ENCODE measurements at regions not wholly inside any gene's neighbourhood (a gene's known extent, or its start where the extent isn't known, plus 50 kb on each side); places are given as distances from the start of the nearest gene placed in this dataset.
A peak's percentile ranks its signal among the peaks of the same experiment; 100 is the strongest.

DNA sequence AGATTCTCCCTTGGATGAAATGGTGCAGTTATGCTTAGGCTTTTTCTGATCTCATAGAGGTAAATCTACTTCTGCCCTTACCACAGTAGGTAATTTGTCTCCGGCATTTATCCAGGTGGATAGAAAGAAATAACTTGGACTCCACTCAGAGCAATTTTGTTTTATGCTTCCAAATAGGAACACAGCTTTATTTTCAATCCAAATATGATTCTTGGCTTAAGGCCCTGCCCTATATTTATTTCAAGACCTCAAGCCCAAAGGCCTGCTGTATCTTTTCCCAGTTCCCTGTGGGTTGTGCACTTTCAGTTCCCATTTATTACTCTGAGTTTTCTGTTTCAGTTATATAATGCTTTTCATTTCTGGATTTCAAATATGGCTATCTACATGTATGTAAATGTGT is 274.2 kb upstream of the SMC2 start:
- no peak for DNase-seq
- no peak for ATAC-seq
- intact Hi-C loops (cut with DNase I): no loop called here

DNA sequence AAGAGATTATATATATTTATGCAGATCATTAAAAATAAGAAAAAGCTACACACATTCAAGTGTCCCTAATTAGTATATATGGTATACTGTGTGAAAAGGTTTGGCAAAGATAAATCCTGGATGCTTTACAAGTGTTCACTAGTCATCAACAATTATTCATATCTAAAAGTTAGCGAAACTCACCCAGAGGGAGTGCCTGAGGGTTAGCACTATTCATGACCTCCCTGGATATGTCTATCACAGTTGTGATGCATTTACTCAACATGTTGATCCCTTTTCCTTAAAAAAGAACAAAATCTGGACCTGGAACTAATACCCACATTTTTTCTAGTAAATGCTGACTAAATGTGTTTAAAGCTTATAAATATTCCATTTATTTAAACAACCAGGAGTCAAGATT is 273.0 kb upstream of the SMC2 start:
- ATAC-seq: peak in 1 of 2 donors; percentile 84
- intact Hi-C loops (cut with DNase I): no loop called here
- no peak for DNase-seq

DNA sequence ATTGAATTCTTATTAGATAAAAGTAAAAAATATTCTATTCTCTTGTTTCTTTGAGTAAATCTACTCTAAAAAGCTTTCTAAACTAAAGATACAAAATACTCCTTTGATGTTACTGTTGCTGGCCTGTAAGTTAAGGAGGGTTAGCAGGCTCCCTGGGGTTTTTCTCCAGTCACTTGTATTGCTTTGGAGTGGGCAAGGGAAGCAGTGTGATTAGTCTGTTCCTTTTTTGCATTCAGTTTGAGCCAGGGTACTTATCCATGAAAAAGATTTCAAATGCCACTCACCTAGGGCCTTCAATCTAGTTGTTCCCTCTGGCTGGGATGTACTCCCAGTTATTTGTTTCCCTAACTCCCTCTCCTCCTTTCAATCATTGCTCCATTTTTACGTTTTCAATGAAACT is 256.2 kb upstream of the SMC2 start:
- DNase-seq (no peak), ATAC-seq (no peak)
- intact Hi-C loops (cut with DNase I): no loop called here

DNA sequence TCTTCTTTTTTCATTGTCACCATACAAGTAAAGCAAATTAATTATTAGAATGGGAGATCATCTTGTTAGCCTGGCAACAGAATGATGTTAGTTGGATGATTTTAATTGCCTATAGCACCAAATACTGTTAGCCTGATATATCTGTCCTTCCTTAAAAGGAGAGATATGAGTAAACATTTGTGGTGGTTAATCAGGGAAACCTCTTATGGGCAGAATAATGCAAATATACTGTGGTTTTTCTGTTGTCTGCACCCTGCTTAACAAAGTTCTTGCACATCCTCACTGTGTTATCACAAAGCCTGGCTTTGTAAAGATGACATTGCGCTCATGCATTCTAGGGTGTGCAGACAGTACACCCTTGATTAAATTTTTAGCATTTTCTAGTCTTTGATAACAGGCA is 254.9 kb upstream of the SMC2 start:
- DNase-seq: no peak

DNA sequence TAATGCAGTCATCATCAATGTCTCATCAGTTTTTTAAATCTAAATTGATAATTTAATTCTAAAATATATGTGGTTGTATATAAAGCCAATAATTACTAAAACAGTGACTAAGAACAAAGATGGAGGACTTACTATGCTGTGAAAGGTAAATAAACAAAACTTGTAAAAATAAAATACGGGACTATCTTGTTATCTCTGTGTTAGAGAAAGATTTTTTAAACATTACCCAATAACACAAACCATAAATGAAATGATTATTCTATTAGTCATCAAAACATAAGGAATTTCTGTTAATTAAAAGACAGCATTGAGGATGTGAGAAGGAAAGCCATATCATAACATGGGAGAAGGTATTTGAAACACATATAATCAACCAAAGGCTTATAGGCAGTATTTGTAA is 226.2 kb upstream of the SMC2 start:
- intact Hi-C loops (cut with DNase I): no loop called here
- DNase-seq (no peak), ATAC-seq (no peak)

More for the DNA sequence above, 254.9 kb upstream of the SMC2 start:
- intact Hi-C loops (cut with DNase I): no loop called here
- no peak for ATAC-seq

DNA sequence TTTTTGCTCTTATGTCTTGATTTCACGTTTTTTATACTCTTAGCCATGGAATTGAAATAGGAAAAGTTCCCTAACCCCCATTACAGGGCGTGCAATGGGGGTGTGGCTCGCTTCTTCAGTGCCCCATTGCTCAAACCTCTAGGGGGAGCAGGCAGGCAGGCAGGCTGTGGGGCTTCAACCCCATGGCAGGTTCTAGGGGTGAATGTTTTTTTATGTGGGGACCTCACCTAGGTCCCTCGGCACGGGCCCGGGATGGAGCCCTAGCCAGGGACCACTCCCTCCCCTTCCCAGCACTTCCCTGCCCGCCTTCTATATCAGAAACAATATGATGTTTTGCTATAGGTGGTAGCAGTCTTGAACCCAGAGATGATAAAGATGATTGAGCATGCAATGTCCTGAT is 221.3 kb upstream of the SMC2 start:
- DNase-seq (no peak), ATAC-seq (no peak)
- intact Hi-C loops (cut with DNase I): no loop called here

DNA sequence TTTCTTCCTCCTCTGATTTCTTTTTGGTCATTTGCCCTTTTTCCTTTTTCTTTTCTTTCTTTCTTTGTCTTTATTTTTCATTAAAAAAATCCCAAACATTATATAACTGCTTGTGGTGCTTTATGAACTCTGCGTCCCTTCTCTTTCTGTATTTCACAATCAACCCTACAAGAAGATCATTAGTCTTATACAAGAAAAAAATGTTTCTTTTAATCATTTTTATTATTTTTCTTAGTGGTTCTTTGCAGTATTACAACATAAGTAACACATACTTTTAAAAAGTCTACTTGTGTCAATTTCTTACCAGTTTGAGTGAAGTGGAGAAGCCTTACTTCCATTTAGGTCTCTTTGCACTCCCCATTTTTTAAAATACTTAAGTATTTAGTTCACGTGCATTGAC is 212.7 kb upstream of the SMC2 start:
- intact Hi-C loops (cut with DNase I): no loop called here
- ATAC-seq (no peak), DNase-seq (no peak)

DNA sequence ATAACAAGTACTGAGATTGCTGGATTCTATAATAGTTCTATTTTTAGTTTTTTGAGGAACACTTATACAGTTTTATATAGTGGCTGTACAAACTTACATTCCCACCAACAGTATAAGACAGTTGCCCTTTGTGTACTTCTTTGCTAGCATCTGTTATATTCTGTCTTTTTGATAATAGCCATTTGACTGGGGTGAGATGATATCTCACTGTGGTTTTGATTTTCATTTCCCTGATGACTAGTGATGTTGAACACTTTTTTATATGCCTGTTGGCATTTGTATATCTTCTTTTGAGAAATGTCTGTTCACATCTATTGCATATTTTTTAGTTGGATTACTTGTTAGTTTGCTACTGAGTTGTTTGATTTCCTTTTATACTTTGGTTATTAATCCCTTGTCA is 204.1 kb upstream of the SMC2 start:
- no peak for DNase-seq
- intact Hi-C loops (cut with DNase I): no loop called here
- no peak for ATAC-seq

DNA sequence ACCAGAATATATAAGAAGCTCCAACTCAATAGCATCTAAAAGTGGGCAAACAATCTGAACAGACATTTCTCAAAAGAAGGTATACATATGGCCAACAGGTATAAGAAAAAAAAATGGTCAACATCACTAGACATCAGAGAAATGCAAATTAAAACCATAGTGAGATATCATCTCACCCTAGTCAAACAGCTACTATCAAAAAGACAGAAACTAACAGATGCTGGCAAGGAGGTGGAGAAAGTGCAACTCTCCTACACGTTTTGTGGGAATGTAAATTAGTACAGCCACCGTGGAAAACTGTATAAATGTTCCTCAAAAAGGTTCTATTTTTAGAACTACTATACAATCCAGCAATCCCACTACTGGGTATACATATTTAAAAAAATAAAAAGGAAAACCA is 199.9 kb upstream of the SMC2 start:
- DNase-seq: no peak
- no peak for ATAC-seq
- intact Hi-C loops (cut with DNase I): no loop called here

GRCh38 chr9:103898550-103898949 is 195.6 kb upstream of the SMC2 start:
- no peak for DNase-seq
- intact Hi-C loops (cut with DNase I): no loop called here

DNA sequence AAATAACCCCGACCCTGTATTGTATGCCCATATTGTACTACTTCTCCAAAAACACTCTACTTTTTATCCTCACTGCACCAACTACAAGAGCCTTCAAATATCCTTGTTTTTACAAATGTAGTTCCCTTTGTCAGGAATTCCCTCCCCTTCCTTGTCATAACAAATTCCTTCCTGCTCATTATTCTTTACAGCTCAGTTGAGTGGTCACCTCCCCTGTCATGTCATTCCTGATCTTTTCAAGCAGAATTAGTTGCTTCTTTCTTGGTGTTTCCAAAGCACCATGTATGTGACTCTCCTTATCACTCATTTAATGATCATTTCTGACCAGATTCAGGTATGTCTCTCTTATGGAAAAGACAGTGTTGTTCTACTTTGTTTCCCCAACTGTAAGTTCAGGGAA is 194.2 kb upstream of the SMC2 start:
- intact Hi-C loops (cut with DNase I): no loop called here
- no peak for DNase-seq
- no peak for ATAC-seq

More at GRCh38 chr9:103898550-103898949, 195.6 kb upstream of the SMC2 start:
- no peak for ATAC-seq

GRCh38 chr9:103900466-103900865 is 193.6 kb upstream of the SMC2 start:
- no peak for ATAC-seq
- intact Hi-C loops (cut with DNase I): no loop called here

DNA sequence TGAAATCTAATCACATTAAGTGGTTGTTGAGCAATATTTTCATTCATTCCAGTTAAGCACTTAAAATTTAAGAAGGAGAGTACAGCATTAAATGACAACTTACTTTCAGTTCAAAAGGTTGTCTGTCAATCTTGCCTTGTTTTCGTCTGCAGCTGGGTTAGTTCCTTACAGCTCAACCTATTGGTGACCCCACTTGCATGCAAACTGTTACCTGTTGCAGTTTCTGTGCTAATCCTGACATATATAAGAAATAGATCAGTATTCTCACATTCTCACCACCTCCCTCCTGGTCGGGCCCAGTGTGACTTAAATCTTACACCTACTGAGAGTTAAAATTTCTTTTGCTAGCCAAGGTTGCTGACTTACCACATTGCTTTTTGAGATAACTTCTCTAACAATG is 191.8 kb upstream of the SMC2 start:
- intact Hi-C loops (cut with DNase I): no loop called here
- DNase-seq: no peak
- no peak for ATAC-seq

More at GRCh38 chr9:103900466-103900865, 193.6 kb upstream of the SMC2 start:
- DNase-seq: no peak

GRCh38 chr9:103904242-103904641 is 189.9 kb upstream of the SMC2 start:
- no peak for DNase-seq
- intact Hi-C loops (cut with DNase I): no loop called here
- no peak for ATAC-seq

DNA sequence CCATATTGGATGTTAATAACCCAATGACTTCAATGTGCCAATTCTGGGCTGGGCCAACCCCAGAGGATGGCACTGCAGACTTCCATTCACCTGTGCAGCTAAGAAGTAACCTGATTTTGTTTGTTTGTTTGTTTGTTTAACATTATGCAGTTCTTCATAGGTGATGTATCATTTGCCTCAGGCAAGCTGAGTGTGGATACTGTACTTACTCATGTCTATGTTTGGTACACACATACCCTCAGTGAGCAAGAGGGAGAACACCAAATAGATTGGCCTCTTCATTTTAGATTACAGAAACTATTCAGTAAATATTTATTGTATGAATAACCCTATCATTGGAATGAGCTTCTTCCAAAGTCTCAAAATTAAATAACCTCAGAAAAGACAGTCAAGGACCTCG is 180.2 kb upstream of the SMC2 start:
- DNase-seq: no peak
- ATAC-seq: no peak
- intact Hi-C loops (cut with DNase I): no loop called here

DNA sequence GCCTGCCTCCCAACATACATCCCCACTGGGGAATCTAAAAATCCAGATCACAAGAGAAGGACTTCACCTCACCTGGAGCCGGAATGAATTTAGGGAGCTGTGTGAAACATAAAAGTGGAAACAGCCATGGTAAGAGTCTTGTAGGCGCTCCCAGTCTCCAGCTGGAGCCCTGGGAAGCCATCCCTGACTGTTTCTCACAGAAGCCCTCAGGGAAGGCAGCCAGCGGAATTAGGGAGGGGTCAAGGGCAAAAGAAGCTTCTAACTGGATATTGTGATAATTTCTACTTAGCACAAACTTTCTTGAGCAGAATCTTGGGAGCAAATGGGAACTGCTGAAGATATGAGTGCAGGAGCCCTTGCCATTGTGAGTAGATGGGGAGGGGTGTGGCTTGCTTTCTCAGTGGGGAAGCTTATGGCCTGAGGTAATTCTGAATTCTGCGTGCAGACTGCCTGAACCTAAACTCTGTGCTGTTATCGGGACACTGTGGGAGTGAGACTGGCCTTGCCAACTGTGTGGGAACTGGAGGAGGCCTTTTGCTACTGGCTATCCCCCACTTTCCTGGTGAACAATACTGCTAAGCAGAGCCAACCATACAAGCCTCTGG is 174.4 kb upstream of the SMC2 start:
- intact Hi-C loops (cut with DNase I): no loop called here
- DNase-seq: no peak
- ATAC-seq: no peak

- intact Hi-C loops (cut with DNase I): no loop called here
- ATAC-seq (no peak), DNase-seq (no peak)
Measured at GRCh38 chr9:103928442-103928841, 165.7 kb upstream of the SMC2 start.

- no peak for DNase-seq
- no peak for ATAC-seq
- intact Hi-C loops (cut with DNase I): no loop called here
Measured at GRCh38 chr9:103941104-103941503, 153.0 kb upstream of the SMC2 start.

GRCh38 chr9:103942200-103942599 is 151.9 kb upstream of the SMC2 start:
- no peak for ATAC-seq

GRCh38 chr9:103942651-103943050 is 151.5 kb upstream of the SMC2 start:
- no peak for ATAC-seq
- DNase-seq: no peak
- intact Hi-C loops (cut with DNase I): no loop called here

More at GRCh38 chr9:103942200-103942599, 151.9 kb upstream of the SMC2 start:
- DNase-seq: no peak
- intact Hi-C loops (cut with DNase I): no loop called here

DNA sequence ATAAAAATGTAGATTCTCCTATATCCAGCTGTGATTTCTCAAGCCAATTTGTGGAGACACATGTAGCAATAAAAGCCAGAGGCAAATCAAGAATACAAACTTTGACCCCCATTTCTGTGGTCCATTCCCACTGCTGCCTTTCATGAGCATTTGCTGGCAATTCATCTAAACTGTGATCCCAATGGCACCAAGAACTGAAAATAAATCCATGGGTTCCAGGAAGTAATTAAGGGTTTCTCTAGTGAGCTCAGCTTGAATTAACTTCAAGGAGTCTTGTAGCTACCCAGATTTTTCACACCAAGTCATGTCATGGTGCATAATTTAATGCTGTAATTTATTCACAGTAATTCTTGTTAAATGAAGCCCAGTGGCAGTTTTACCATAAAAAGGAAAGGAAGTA is 145.0 kb upstream of the SMC2 start:
- ATAC-seq (no peak), DNase-seq (no peak)
- intact Hi-C loops (cut with DNase I): no loop called here

DNA sequence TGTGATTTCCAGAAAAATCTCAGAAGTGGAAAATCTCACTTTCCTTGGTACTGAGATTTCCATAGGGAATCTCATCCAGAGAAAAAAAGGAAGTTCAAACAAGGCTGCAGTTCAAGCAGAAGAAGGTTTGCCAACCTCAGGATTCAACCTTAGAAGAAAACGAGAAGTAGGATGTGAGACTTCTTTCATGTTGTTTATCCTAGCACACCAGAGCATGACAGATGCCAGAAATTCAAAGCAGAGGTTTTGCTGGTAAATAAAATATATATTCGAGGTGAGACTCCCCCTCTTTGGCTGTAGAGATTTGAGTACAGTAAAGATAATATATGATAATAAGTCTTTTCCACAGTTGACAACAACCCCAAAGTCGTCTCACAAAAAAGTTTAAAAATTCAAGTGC is 116.9 kb upstream of the SMC2 start:
- ATAC-seq: no peak
- intact Hi-C loops (cut with DNase I): no loop called here

More for the DNA sequence above, 116.9 kb upstream of the SMC2 start:
- no peak for DNase-seq

All from left cardiac atrium (tissue), 4 donors.